ENCODE measurements at regions not wholly inside any gene's neighbourhood (a gene's known extent, or its start where the extent isn't known, plus 50 kb on each side); places are given as distances from the start of the nearest gene placed in this dataset.

DNA sequence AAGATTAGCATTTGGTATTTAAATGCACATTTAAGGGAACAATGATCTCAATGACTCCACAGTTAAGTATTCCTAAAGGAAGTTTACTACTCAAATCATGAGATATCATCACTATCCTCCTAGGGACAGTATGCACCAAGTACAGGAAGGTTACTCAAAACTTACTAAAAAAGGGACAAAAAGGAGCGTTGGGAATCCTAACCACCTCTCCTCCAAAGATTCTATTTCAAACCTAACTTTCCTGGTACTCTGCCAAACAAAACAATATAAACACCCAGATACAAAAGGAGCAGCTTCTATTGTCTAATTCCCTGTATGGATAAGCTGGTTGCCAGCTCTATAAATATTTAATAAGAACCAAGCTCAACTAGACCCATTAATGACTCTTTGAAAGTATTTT, 377.7 kb downstream of the NUAK1 start:
- no peak for DNase-seq

DNA sequence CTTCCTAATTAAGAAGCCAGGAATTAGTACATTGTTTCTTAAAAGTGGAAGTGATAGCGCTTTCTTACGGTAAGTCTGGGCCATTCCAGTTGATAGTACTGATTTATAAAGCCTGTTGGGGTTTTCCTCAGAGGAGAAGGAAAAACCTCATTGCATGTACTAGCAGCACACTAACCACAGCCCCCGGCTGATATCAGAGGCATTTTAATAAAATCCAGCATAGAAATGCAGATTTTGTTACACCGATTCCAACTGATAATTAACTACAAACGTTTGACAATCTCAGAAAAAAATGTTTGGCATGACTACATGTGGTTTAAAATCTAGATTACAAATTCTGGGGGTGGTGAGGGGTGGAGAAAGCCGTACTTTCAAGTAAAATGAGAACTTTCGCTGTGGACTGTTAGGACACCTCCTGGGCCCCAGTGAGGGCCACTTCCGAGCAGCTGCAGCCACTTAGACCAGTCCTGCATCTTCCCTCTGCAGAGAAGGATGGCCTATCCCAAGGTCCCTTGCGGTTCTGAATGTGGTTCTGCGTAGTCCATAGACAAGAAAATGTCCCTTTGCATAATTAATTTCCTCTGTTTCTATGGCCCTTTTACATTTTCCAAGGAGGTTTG, 374.4 kb downstream of the NUAK1 start:
- DNase-seq = no peak

GRCh38 chr12:105765053-105766014, 373.4 kb downstream of the NUAK1 start:
- no peak for DNase-seq

- DNase-seq = no peak
These were observed 372.7 kb downstream of the NUAK1 start for GRCh38 chr12:105766029-105766428.

DNA sequence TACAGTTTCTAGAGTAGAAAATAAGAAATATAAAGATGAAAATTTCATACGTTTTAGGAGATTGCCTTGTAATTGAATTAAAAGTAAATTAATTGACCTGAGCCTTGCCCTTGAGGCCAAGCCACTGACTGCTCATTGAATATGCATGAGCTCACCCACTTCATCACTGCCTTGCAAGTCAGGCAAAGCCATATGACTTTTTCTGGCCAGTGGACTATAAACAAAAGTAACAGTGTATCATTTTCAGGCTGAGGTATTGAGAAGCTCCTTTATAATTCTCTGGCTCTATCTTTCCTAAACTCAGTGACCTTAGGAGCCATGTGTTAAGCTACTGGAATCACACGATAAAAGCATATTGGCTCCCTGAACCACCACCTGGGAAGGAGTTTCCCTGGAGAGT, 369.3 kb downstream of the NUAK1 start:
- DNase-seq = no peak

DNA sequence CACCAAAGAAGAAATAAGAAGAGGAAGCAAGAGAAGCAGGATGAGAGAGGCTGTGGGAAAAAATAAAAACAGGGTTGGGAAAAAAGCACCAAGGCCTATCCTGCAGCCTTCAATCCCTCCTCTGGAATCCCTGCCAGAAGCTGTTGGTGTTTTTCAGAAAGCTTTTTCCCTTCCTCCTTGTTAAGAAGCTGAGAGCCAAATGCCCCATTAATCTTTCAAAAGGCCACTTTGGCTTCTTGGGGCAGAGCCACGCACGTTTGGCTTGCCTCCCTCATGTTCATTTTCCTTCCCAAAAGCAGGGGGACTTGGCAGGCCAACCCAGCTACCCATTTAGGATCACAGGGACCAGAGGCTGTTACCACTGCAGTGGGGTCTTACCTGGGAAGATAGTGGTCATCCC, 365.3 kb downstream of the NUAK1 start:
- no peak for DNase-seq

DNA sequence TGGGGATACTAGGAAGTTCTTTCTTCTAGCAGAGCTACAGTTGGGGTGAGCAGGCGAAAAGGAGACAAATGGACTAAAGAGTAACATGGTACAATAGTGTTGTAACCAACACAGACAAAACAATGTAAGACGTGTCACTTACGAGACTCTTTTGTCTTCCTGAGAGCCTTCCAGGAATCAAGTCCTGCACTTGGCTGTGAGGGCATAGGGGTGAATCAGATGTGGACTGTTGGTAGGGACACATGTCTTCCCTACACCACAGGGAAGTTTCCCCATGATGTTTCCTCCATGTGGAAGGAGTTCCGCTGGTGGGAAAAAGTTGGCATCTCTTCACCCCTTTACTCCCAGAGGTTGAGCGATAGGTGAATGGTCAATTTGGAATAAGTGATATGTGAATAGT, 364.7 kb downstream of the NUAK1 start:
- DNase-seq = no peak

- DNase-seq = no peak
These were observed 363.4 kb downstream of the NUAK1 start for GRCh38 chr12:105775343-105775742.

- no peak for DNase-seq
These were observed 354.5 kb downstream of the NUAK1 start for GRCh38 chr12:105783983-105784947.

DNA sequence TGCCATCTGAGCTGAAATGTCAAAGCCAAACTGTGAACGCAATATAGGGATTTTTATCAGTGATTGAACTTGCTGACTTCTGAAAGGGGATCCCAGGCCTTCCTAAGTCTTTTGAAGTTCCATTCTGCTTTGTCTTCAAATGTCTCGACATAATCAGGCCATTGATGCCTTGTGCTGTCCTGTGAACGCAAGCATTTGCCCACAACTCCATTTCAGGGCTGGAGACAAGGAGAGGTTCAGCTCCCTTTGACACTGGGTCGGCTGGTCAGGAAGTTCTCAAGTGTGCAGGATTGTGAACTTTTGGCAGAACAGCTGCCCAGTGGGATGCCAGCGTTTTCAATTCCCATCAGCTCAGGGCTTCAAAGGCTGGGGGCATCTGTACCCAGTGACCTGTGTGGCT, 345.3 kb downstream of the NUAK1 start:
- DNase-seq = no peak

DNA sequence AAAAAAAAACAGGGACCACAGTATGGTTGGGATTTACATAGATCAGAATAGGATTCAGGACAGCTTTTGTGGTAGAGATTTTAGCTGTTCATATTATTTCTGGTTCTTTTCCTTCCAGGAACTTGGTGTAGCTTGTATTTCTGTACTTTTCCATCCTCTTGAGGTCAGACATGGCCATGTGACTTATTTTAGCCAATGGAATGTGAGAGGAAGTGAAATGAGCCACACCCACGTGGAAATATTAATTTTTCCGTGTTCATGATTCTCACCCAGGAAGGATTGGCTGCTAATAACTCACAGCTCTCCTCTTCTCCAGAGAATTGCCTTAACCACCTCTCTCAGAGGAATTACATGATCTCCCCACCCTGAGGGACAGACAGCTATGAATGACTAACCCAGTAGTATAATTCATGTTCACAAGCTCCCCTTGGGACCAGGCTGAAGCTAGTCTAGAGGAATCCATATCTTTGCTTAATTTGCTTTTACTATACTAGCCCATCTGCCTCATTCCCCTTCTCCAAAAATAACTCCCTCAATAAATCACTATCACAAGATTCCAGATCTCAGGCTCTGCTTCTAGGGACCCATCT, 340.4 kb downstream of the NUAK1 start:
- DNase-seq = no peak

- DNase-seq = no peak
These were observed 339.7 kb downstream of the NUAK1 start for GRCh38 chr12:105799103-105799502.

- no peak for DNase-seq
These were observed 337.4 kb downstream of the NUAK1 start for GRCh38 chr12:105801351-105801750.

- no peak for DNase-seq
These were observed 335.5 kb downstream of the NUAK1 start for GRCh38 chr12:105803292-105803691.

DNA sequence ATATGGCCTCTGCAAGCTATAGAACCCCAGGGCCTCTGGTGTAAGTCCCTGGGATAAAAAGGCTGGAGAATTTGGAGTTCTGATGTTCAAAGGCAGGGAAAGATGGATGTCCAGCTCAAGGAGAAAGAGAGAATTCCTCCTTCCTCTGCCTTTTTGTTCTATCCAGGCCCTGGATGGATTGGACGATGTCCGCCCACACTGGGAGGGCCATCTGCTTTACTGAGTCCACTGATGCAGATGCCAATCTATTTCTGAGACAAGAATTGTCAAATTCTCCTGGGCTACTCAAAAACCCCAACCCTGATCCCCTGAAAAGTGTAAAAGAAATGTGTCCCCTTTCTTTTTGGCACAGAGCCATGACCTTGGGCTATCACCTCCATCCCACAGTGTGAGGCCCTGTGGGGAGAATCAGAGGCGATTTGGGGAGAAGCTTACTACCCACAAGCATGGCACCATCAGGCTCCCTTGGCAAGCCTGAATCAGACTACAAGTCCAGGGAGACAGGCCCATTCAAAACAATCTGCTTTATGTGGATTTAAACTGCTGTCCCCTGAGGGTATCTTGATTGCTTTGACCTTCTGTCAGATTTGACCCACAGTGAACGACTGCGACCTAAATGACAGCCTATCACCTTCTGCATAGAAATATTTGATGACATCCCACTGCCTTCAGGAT, 334.0 kb downstream of the NUAK1 start:
- no peak for DNase-seq

DNA sequence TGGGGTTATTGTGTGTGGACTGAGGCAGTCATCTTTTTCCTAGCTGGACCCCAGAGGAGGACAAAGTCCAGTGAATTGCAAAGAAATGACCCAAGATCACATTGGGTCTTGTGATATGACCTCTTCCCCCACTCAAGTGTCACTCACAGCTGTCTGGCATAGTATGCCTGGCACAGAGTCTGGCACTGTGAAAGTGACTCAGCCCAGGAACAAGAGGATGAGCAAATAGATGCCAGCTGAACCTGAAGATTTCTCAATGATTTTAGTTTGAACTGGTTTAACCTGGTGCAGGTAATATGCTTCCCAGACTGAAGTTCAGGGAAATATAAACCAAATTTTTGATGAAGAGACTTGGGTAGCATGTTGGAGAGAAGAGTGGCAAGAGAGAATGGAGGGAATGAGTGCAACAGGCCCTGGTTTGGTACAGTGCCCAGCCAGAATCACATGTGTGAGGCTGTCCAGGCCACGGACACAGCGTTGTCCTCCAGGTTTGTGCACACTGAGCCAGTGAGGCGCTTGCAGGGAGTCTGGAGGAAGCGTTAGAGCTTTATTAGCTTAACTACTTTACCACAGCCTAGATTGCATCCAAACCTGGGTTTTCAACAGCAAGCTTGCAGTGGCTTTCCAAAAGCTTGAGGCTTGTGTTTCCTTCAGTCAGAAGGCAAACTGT, 332.9 kb downstream of the NUAK1 start:
- DNase-seq = no peak

DNA sequence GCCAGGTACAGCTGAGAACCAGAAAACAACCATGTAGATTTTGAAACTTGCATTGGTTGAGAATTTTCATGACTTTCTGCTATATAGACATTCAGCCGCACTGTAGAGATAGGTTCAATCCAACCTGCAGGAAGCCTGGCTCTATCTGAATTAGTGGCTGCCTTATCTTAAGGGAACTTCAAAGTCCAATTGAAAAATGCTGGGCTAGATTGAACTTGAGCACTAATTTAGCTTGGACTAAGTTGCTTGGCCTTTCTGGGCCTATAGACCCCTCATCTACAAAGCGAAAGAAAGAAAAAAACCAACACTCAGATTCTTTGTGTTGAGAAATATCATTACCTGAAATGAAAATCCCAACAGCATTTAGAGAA, 332.4 kb downstream of the NUAK1 start:
- no peak for DNase-seq

DNA sequence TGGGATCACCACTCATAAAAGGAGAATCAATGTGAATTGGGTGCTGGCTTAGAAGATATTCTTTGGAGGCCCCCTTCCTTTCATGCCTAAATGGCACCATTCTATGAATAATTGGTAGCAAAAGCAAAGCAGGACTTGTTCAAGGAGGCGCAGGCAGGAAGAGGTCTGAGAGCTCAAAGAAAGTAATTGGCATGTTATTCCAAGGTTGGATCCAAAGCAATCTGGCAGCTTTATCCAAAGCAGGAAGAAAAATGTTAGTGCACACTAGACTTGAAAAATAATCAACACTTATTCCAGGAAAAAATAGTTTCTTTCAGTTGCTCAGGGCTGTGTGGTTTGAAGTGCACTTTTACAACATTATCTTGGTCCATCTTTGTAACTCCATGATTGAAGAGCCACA, 326.4 kb downstream of the NUAK1 start:
- DNase-seq = no peak

DNA sequence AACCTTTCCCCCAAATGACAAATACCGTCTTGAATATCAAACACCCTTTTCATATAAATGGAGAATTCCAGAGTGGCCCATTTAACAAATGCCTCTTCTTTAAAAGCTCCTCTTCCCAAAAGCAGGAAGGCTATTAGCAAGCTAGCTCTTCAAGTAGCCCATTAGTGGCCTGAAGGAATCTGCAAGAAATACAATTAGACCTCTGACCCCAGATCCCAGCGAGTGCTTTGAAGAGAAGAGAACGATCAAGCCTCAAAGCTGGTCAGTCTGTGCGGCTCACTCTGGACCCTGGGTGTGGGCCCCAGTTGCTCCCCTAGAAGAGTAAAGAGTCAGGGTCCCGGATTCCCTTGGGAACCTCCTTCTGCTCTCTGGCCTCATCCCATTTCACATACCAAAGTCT, 325.6 kb downstream of the NUAK1 start:
- no peak for DNase-seq

DNA sequence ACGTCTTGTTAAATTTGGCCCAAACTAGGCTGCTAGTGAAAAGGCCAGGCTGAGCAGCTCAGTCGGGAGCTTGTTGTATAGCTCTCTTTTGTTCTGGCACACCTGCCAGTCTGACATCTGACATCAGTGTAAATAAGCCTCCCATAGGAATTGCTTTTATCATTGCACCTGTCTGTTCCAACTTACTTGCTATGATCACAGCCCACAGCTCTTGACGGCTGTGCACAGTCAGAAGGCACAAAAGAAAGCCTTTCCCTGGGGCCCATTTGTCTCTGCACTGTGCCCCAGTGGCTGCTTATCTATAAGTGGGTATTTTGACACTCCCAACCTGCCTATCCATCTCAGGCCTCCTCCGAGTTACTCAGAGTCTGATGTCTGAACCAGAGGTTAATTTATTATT, 324.5 kb downstream of the NUAK1 start:
- DNase-seq = peak; percentile 94

- DNase-seq = no peak
These were observed 319.2 kb downstream of the NUAK1 start for GRCh38 chr12:105819549-105819948.
